Bronchial epithelial cell (primary cell): ENCODE measurements at regions not wholly inside any gene's neighbourhood (a gene's known extent, or its start where the extent isn't known, plus 50 kb on each side); places are given as distances from the start of the nearest gene placed in this dataset.

Experiments
- DNase-seq: peaks from one replicate; pipeline ENCODE4 v3.0.0-alpha.2; 2010; ENCODE audit warnings: low read depth
- FAIRE-seq: peaks from 2 replicates; lab custom pipeline; 2011; peaks lifted over from hg19 to GRCh38; lab: Jason Lieb, UNC
- H3K27me3 ChIP-seq: 2 replicates; pipeline ENCODE4 v1.5.1; 2011; ENCODE audit warnings: low read length; ENCODE audit not compliant: control insufficient read depth, insufficient read depth
- H3K36me3 ChIP-seq: 2 replicates; pipeline ENCODE4 v1.5.1; 2011; ENCODE audit warnings: low read length; ENCODE audit not compliant: control insufficient read depth, insufficient read depth
- H3K4me3 ChIP-seq: 2 replicates; pipeline ENCODE4 v1.5.1; 2011; ENCODE audit warnings: mild to moderate bottlenecking, low read depth, low read length, control low read depth
- TF ChIP-seq, protein P1 (sequence below): IDR thresholded peaks from 2 replicates; pipeline ENCODE4 v1.5.1; 2011; ENCODE audit warnings: mild to moderate bottlenecking, moderate library complexity, low read length, control low read depth, inconsistent platforms; ENCODE audit not compliant: insufficient read depth, severe bottlenecking

GRCh38 chr1:58144698-58145270 lies 401.7 kb downstream of the OMA1 start:
- H3K36me3 ChIP-seq = no peaks in the 10 kb centered on the region
- DNase-seq (no peak), FAIRE-seq (no peak)
- TF ChIP-seq, protein P1, sequence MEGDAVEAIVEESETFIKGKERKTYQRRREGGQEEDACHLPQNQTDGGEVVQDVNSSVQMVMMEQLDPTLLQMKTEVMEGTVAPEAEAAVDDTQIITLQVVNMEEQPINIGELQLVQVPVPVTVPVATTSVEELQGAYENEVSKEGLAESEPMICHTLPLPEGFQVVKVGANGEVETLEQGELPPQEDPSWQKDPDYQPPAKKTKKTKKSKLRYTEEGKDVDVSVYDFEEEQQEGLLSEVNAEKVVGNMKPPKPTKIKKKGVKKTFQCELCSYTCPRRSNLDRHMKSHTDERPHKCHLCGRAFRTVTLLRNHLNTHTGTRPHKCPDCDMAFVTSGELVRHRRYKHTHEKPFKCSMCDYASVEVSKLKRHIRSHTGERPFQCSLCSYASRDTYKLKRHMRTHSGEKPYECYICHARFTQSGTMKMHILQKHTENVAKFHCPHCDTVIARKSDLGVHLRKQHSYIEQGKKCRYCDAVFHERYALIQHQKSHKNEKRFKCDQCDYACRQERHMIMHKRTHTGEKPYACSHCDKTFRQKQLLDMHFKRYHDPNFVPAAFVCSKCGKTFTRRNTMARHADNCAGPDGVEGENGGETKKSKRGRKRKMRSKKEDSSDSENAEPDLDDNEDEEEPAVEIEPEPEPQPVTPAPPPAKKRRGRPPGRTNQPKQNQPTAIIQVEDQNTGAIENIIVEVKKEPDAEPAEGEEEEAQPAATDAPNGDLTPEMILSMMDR = no peak
- H3K4me3 ChIP-seq = no peak overlapping the region
- H3K27me3 ChIP-seq = no peaks in the 10 kb centered on the region

GRCh38 chr1:58143972-58144697 lies 402.4 kb downstream of the OMA1 start:
- TF ChIP-seq, protein P1 = no peak
- H3K27me3 ChIP-seq = no peaks in the 10 kb centered on the region
- H3K4me3 ChIP-seq = no peak overlapping the region
- H3K36me3 ChIP-seq = no peaks in the 10 kb centered on the region
- FAIRE-seq = no peak
- DNase-seq = no peak

- Histone ChIP-seq H3K36me3 (no peaks in the 10 kb centered on the region), H3K4me3 (no peak overlapping the region), H3K27me3 (no peaks in the 10 kb centered on the region)
- TF ChIP-seq, protein P1 = no peak
- DNase-seq (no peak), FAIRE-seq (no peak)
Observed at GRCh38 chr1:58136387-58136786, 410.1 kb downstream of the OMA1 start.

GRCh38 chr1:58135821-58136321 lies 410.7 kb downstream of the OMA1 start:
- no peak overlapping the region for H3K4me3 ChIP-seq
- TF ChIP-seq, protein P1 = no peak
- H3K36me3 ChIP-seq = no peaks in the 10 kb centered on the region
- H3K27me3 ChIP-seq = no peaks in the 10 kb centered on the region
- no peak for DNase-seq
- FAIRE-seq = no peak

GRCh38 chr1:58133562-58133961 lies 413.0 kb downstream of the OMA1 start:
- no peaks in the 10 kb centered on the region for H3K27me3 ChIP-seq
- no peak for DNase-seq
- TF ChIP-seq, protein P1 = no peak
- no peaks in the 10 kb centered on the region for H3K36me3 ChIP-seq
- no peak overlapping the region for H3K4me3 ChIP-seq
- FAIRE-seq = no peak

GRCh38 chr1:58123051-58123450 lies 423.5 kb downstream of the OMA1 start:
- TF ChIP-seq, protein P1 = no peak
- no peak for DNase-seq
- no peaks in the 10 kb centered on the region for H3K27me3 ChIP-seq
- no peaks in the 10 kb centered on the region for H3K36me3 ChIP-seq
- no peak for FAIRE-seq
- H3K4me3 ChIP-seq = no peak overlapping the region
